GM23248 (cell line): ENCODE measurements at regions not wholly inside any gene's neighbourhood (a gene's known extent, or its start where the extent isn't known, plus 50 kb on each side); places are given as distances from the start of the nearest gene placed in this dataset.

Experiments
- EZH2 ChIP-seq: fragments of 200-600 bp; sonication (generic); IDR thresholded peaks from 2 replicates; pipeline ENCODE4 v1.6.1; 2018; ENCODE audit warnings: antibody characterized with exemption, mild to moderate bottlenecking; ENCODE audit not compliant: insufficient read depth, poor library complexity, severe bottlenecking
- EZH2phosphoT487 ChIP-seq: fragments of 200-600 bp; sonication (generic); IDR thresholded peaks from 2 replicates; pipeline ENCODE4 v1.6.1; 2018; ENCODE audit warnings: antibody characterized with exemption, moderate library complexity, mild to moderate bottlenecking, low read depth; ENCODE audit not compliant: insufficient read depth

GRCh38 chr1:30476476-30476875 is 246.9 kb downstream of the MATN1 start:
- TF ChIP-seq EZH2, result no peak
- no peak for TF ChIP-seq EZH2phosphoT487
